Astrocyte (in vitro differentiated cells and primary cell): ENCODE measurements at regions not wholly inside any gene's neighbourhood (a gene's known extent, or its start where the extent isn't known, plus 50 kb on each side); places are given as distances from the start of the nearest gene placed in this dataset.

Experiments used
- DNase-seq: peaks from one replicate; pipeline ENCODE4 v3.0.0-alpha.2; 2010; ENCODE audit warnings: low read depth
- FAIRE-seq: peaks from 2 replicates; lab custom pipeline; 2011; peaks lifted over from hg19 to GRCh38; lab: Jason Lieb, UNC
- H2AFZ ChIP-seq: 2 replicates; pipeline ENCODE4 v1.6.0; 2012; ENCODE audit warnings: low read depth, low read length, inconsistent platforms
- H3K27ac ChIP-seq: 2 replicates; pipeline ENCODE4 v1.5.1; 2011; ENCODE audit warnings: low read depth, low read length, inconsistent platforms
- H3K27me3 ChIP-seq: 2 replicates; pipeline ENCODE4 v1.6.0; 2011; ENCODE audit warnings: low read length, inconsistent platforms; ENCODE audit not compliant: insufficient read depth
- H3K36me3 ChIP-seq: 2 replicates; pipeline ENCODE4 v1.5.1; 2011; ENCODE audit warnings: low read length, inconsistent platforms; ENCODE audit not compliant: insufficient read depth
- H3K4me1 ChIP-seq: 2 replicates; pipeline ENCODE4 v1.5.1; 2011; ENCODE audit warnings: low read length, inconsistent platforms; ENCODE audit not compliant: insufficient read depth
- H3K4me2 ChIP-seq: 2 replicates; pipeline ENCODE4 v1.6.0; 2012; ENCODE audit warnings: low read length, inconsistent platforms
- H3K4me3 ChIP-seq: 2 replicates; pipeline ENCODE4 v1.5.1; 2011; ENCODE audit warnings: low read depth, mild to moderate bottlenecking, low read length, inconsistent platforms; ENCODE audit not compliant: insufficient read depth
- H3K79me2 ChIP-seq: 2 replicates; pipeline ENCODE4 v1.6.0; 2012; ENCODE audit warnings: mild to moderate bottlenecking, low read length, inconsistent platforms; ENCODE audit not compliant: insufficient read depth
- H3K9ac ChIP-seq: 2 replicates; pipeline ENCODE4 v1.6.0; 2012; ENCODE audit warnings: mild to moderate bottlenecking, low read length, inconsistent platforms
- H3K9me3 ChIP-seq: 2 replicates; pipeline ENCODE4 v1.5.1; 2012; ENCODE audit warnings: low read depth, mild to moderate bottlenecking, low read length, inconsistent platforms; ENCODE audit not compliant: insufficient read depth
- H4K20me1 ChIP-seq: 2 replicates; pipeline ENCODE4 v1.6.0; 2012; ENCODE audit warnings: low read length, inconsistent platforms; ENCODE audit not compliant: insufficient read depth
- H3K27ac Mint-ChIP-seq: one replicate; pipeline ENCODE4 v1.8.0; 2021; ENCODE audit warnings: mild to moderate bottlenecking, mixed read lengths; ENCODE audit not compliant: unreplicated experiment
- H3K27me3 Mint-ChIP-seq: one replicate; pipeline ENCODE4 v1.8.0; 2021; ENCODE audit warnings: low read depth, mixed read lengths; ENCODE audit not compliant: unreplicated experiment
- H3K36me3 Mint-ChIP-seq: one replicate; pipeline ENCODE4 v1.8.0; 2021; ENCODE audit warnings: low read depth, mixed read lengths; ENCODE audit not compliant: unreplicated experiment
- H3K4me1 Mint-ChIP-seq: one replicate; pipeline ENCODE4 v1.8.0; 2021; ENCODE audit warnings: low read depth, mixed read lengths; ENCODE audit not compliant: unreplicated experiment
- H3K4me3 Mint-ChIP-seq: one replicate; pipeline ENCODE4 v1.8.0; 2021; ENCODE audit warnings: mild to moderate bottlenecking, moderate library complexity, mixed read lengths; ENCODE audit not compliant: unreplicated experiment
- H3K9me3 Mint-ChIP-seq: one replicate; pipeline ENCODE4 v1.8.0; 2021; ENCODE audit warnings: mild to moderate bottlenecking, mixed read lengths; ENCODE audit not compliant: unreplicated experiment
- CTCF ChIP-seq: IDR thresholded peaks from 2 replicates; pipeline ENCODE4 v1.5.1; 2011; ENCODE audit warnings: low read depth, mild to moderate bottlenecking, inconsistent platforms, low read length, moderate library complexity; ENCODE audit not compliant: insufficient read depth
- EZH2 ChIP-seq: IDR thresholded peaks from 2 replicates; pipeline ENCODE4 v1.6.1; 2012; ENCODE audit warnings: mild to moderate bottlenecking, low read length, inconsistent platforms; ENCODE audit not compliant: insufficient read depth

GRCh38 chr2:12169721-12170120 lies 423.3 kb downstream of the LPIN1 start:
- DNase-seq (peak; percentile 95), FAIRE-seq (peak; percentile 17)
- Mint-ChIP-seq H3K36me3 (no peaks in the 10 kb centered on the region), H3K4me1 (peaks cover 15% of the 10 kb centered on the region), H3K27ac (peak overlapping the region; percentile 90), H3K4me3 (no peak overlapping the region), H3K27me3 (peaks cover 13% of the 10 kb centered on the region), H3K9me3 (peaks cover 2% of the 10 kb centered on the region)
- Histone ChIP-seq H4K20me1 (no peaks in the 10 kb centered on the region), H3K27ac (peak overlapping the region; percentile 15), H3K9ac (peak overlapping the region; percentile 4), H3K27me3 (no peaks in the 10 kb centered on the region), H3K4me3 (no peak overlapping the region), H3K36me3 (no peaks in the 10 kb centered on the region), H2AFZ (no peak overlapping the region), H3K4me2 (peak overlapping the region; percentile 3), H3K79me2 (no peaks in the 10 kb centered on the region), H3K4me1 (peaks cover 14% of the 10 kb centered on the region), H3K9me3 (no peaks in the 10 kb centered on the region)
- TF ChIP-seq EZH2 (no peak), CTCF (no peak)

- H3K9me3 Mint-ChIP-seq, result peaks cover 2% of the 10 kb centered on the region
- Histone ChIP-seq H3K79me2 (no peaks in the 10 kb centered on the region), H3K36me3 (no peaks in the 10 kb centered on the region), H3K9me3 (no peaks in the 10 kb centered on the region), H2AFZ (no peak overlapping the region), H3K27me3 (no peaks in the 10 kb centered on the region), H3K4me3 (no peak overlapping the region), H3K4me2 (peak overlapping the region; percentile 3), H3K4me1 (peaks cover 14% of the 10 kb centered on the region), H4K20me1 (no peaks in the 10 kb centered on the region), H3K9ac (peak overlapping the region; percentile 4), H3K27ac (peak overlapping the region; percentile 15)
- H3K4me1 Mint-ChIP-seq, result peaks cover 15% of the 10 kb centered on the region
- DNase-seq (no peak), FAIRE-seq (no peak)
- no peaks in the 10 kb centered on the region for H3K36me3 Mint-ChIP-seq
- TF ChIP-seq EZH2 (no peak), CTCF (no peak)
- H3K4me3 Mint-ChIP-seq, result no peak overlapping the region
- peak overlapping the region; percentile 90 for H3K27ac Mint-ChIP-seq
- H3K27me3 Mint-ChIP-seq, result peaks cover 11% of the 10 kb centered on the region
These were observed 423.7 kb downstream of the LPIN1 start for GRCh38 chr2:12170121-12170520.

GRCh38 chr2:12173271-12173942 lies 427.0 kb downstream of the LPIN1 start:
- H3K4me1 Mint-ChIP-seq, result peaks cover 37% of the 10 kb centered on the region
- Histone ChIP-seq H3K4me2 (no peak overlapping the region), H3K9me3 (no peaks in the 10 kb centered on the region), H4K20me1 (no peaks in the 10 kb centered on the region), H2AFZ (no peak overlapping the region), H3K4me1 (peaks cover 26% of the 10 kb centered on the region), H3K9ac (no peak overlapping the region), H3K27me3 (no peaks in the 10 kb centered on the region), H3K36me3 (no peaks in the 10 kb centered on the region), H3K4me3 (no peak overlapping the region), H3K27ac (no peak overlapping the region), H3K79me2 (no peaks in the 10 kb centered on the region)
- DNase-seq (no peak), FAIRE-seq (no peak)
- peak overlapping the region; percentile 35 for H3K27ac Mint-ChIP-seq
- peaks cover 2% of the 10 kb centered on the region for H3K9me3 Mint-ChIP-seq
- H3K4me3 Mint-ChIP-seq, result no peak overlapping the region
- TF ChIP-seq EZH2 (no peak), CTCF (peak; percentile 16)
- H3K36me3 Mint-ChIP-seq, result no peaks in the 10 kb centered on the region
- H3K27me3 Mint-ChIP-seq, result peaks cover 3% of the 10 kb centered on the region
